ENCODE measurements at regions not wholly inside any gene's neighbourhood (a gene's known extent, or its start where the extent isn't known, plus 50 kb on each side); places are given as distances from the start of the nearest gene placed in this dataset.

- no peak for TF ChIP-seq CTCF (IDR thresholded peaks at IDR 0.05)
- H3K9me3 Mint-ChIP-seq = peaks cover 30% of the 10 kb centered on the region
- peaks cover 5% of the 10 kb centered on the region; the same call in 1 of the 2 replicates for H3K27me3 Mint-ChIP-seq (ENCODE audit: insufficient read depth)
- no peak overlapping the region for H3K4me3 Mint-ChIP-seq
- H3K27ac Mint-ChIP-seq = no peak overlapping the region
- no peaks in the 10 kb centered on the region for H3K36me3 Mint-ChIP-seq (ENCODE audit: low read depth)
- H3K4me1 Mint-ChIP-seq (ENCODE audit: low read depth) = no peaks in the 10 kb centered on the region
- DNase-seq = no peak
Measured at GRCh38 chr20:52593654-52594053, 378.5 kb upstream of the TSHZ2 start.

GRCh38 chr20:52592567-52592966, 379.6 kb upstream of the TSHZ2 start:
- H3K9me3 Mint-ChIP-seq = peaks cover 20% of the 10 kb centered on the region
- H3K27me3 Mint-ChIP-seq (ENCODE audit: insufficient read depth) = peaks cover 5% of the 10 kb centered on the region; the same call in 1 of the 2 replicates
- H3K36me3 Mint-ChIP-seq (ENCODE audit: low read depth) = no peaks in the 10 kb centered on the region
- TF ChIP-seq CTCF (IDR thresholded peaks at IDR 0.05) = no peak
- DNase-seq = no peak
- no peaks in the 10 kb centered on the region for H3K4me1 Mint-ChIP-seq (ENCODE audit: low read depth)
- H3K27ac Mint-ChIP-seq = no peak overlapping the region
- H3K4me3 Mint-ChIP-seq = no peak overlapping the region

DNA sequence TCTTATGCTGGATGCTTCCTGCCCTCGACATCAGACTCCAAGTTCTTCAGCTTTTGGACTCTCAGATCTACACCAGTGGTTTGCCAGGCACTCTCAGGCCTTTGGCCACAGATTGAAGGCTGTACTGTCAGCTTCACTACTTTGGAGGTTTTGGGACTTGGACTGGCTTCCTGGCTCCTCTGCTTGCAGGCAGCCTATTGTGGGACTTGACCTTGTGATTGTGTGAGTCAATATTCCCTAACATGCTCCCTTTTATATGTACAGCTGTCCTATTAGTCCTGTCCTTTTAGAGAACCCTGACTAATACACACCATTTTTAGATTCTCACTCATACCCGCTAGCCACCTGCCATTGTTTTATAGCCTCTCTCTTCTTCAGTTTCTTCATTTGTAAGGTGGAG, 382.1 kb upstream of the TSHZ2 start:
- no peak overlapping the region for H3K27ac Mint-ChIP-seq
- no peak overlapping the region for H3K4me3 Mint-ChIP-seq
- no peaks in the 10 kb centered on the region for H3K4me1 Mint-ChIP-seq (ENCODE audit: low read depth)
- TF ChIP-seq CTCF (IDR thresholded peaks at IDR 0.05) = no peak
- peaks cover 10% of the 10 kb centered on the region for H3K9me3 Mint-ChIP-seq
- H3K27me3 Mint-ChIP-seq (ENCODE audit: insufficient read depth) = peaks cover 5% of the 10 kb centered on the region; the same call in 1 of the 2 replicates
- H3K36me3 Mint-ChIP-seq (ENCODE audit: low read depth) = no peaks in the 10 kb centered on the region
- no peak for DNase-seq

- Mint-ChIP-seq H3K9me3 (peaks cover 10% of the 10 kb centered on the region), H3K27ac (no peak overlapping the region), H3K4me1 (ENCODE audit: low read depth) (no peaks in the 10 kb centered on the region), H3K4me3 (no peak overlapping the region), H3K27me3 (ENCODE audit: insufficient read depth) (peaks cover 3% of the 10 kb centered on the region; the same call in 1 of the 2 replicates), H3K36me3 (ENCODE audit: low read depth) (no peaks in the 10 kb centered on the region)
- TF ChIP-seq CTCF (IDR thresholded peaks at IDR 0.05) = no peak
- DNase-seq = no peak
Measured at GRCh38 chr20:52589251-52589812, 382.8 kb upstream of the TSHZ2 start.

GRCh38 chr20:52586660-52587059, 385.5 kb upstream of the TSHZ2 start:
- H3K4me3 Mint-ChIP-seq = no peak overlapping the region
- H3K27ac Mint-ChIP-seq = no peak overlapping the region
- no peaks in the 10 kb centered on the region for H3K4me1 Mint-ChIP-seq (ENCODE audit: low read depth)
- DNase-seq = no peak
- H3K9me3 Mint-ChIP-seq = peaks cover 11% of the 10 kb centered on the region
- TF ChIP-seq CTCF (IDR thresholded peaks at IDR 0.05) = no peak
- H3K36me3 Mint-ChIP-seq (ENCODE audit: low read depth) = no peaks in the 10 kb centered on the region
- H3K27me3 Mint-ChIP-seq (ENCODE audit: insufficient read depth) = peaks cover 3% of the 10 kb centered on the region; the same call in 1 of the 2 replicates
